ENCODE measurements at regions not wholly inside any gene's neighbourhood (a gene's known extent, or its start where the extent isn't known, plus 50 kb on each side); places are given as distances from the start of the nearest gene placed in this dataset.
A peak's percentile ranks its signal among the peaks of the same experiment; 100 is the strongest.

- no TSS peak for BruUV-seq (replicated peaks)
- Mint-ChIP-seq H3K9me3 (ENCODE audit: unreplicated experiment) (peaks cover 15% of the 10 kb centered on the region), H3K27me3 (ENCODE audit: insufficient read depth, unreplicated experiment) (no peaks in the 10 kb centered on the region)
These were observed 566.2 kb downstream of the MID1IP1 start for GRCh38 chrX:39367416-39367815.

GRCh38 chrX:39372115-39372514 lies 570.9 kb downstream of the MID1IP1 start:
- Mint-ChIP-seq H3K27me3 (ENCODE audit: insufficient read depth, unreplicated experiment) (no peaks in the 10 kb centered on the region), H3K4me1 (ENCODE audit: low read depth, unreplicated experiment) (no peaks in the 10 kb centered on the region), H3K27ac (ENCODE audit: unreplicated experiment) (no peak overlapping the region), H3K4me3 (ENCODE audit: unreplicated experiment) (no peak overlapping the region), H3K36me3 (ENCODE audit: insufficient read depth, unreplicated experiment) (no peaks in the 10 kb centered on the region), H3K9me3 (ENCODE audit: unreplicated experiment) (no peaks in the 10 kb centered on the region)
- H3K36me3 ChIP-seq (ENCODE audit: control insufficient read depth, insufficient read depth, low read length), result no peaks in the 10 kb centered on the region
- DNase-seq, result no peak
- H3K9me3 ChIP-seq, result no peaks in the 10 kb centered on the region
- BruUV-seq (replicated peaks), result no TSS peak
- TF ChIP-seq CTCF (IDR thresholded peaks at IDR 0.05; ENCODE audit: insufficient read depth in 1 of 2, low read depth in 1 of 2, low read length in 1 of 2, severe bottlenecking in 1 of 2, unreplicated experiment in 1 of 2), result no peak
- ChIA-PET POLR2A (no interaction called here), CTCF (no interaction called here)
- no peaks in the 10 kb centered on the region for H3K27me3 ChIP-seq (replicated peaks; ENCODE audit: control insufficient read depth, insufficient read depth, low read length)
- intact Hi-C loops (cut with micrococcal nuclease; ENCODE audit: unreplicated experiment), result no loop called here
- H3K4me1 ChIP-seq, result no peaks in the 10 kb centered on the region
- no peak overlapping the region for H3K4me3 ChIP-seq (ENCODE audit: low read depth, low read length)

More at GRCh38 chrX:39367416-39367815, 566.2 kb downstream of the MID1IP1 start:
- intact Hi-C loops (cut with micrococcal nuclease; ENCODE audit: unreplicated experiment), result no loop called here
- Histone ChIP-seq H3K27me3 (replicated peaks; ENCODE audit: control insufficient read depth, insufficient read depth, low read length) (no peaks in the 10 kb centered on the region), H3K4me3 (ENCODE audit: low read depth, low read length) (no peak overlapping the region), H3K4me1 (no peaks in the 10 kb centered on the region), H3K36me3 (ENCODE audit: control insufficient read depth, insufficient read depth, low read length) (no peaks in the 10 kb centered on the region), H3K9me3 (no peaks in the 10 kb centered on the region)
- Mint-ChIP-seq H3K4me3 (ENCODE audit: unreplicated experiment) (no peak overlapping the region), H3K4me1 (ENCODE audit: low read depth, unreplicated experiment) (peaks cover 6% of the 10 kb centered on the region), H3K27ac (ENCODE audit: unreplicated experiment) (no peak overlapping the region), H3K36me3 (ENCODE audit: insufficient read depth, unreplicated experiment) (peaks cover 5% of the 10 kb centered on the region)
- no peak for TF ChIP-seq CTCF (IDR thresholded peaks at IDR 0.05; ENCODE audit: insufficient read depth in 1 of 2, low read depth in 1 of 2, low read length in 1 of 2, severe bottlenecking in 1 of 2, unreplicated experiment in 1 of 2)
- CTCF ChIA-PET, result no interaction called here
- DNase-seq, result peak; percentile 1 to 41
- POLR2A ChIA-PET, result no interaction called here

DNA sequence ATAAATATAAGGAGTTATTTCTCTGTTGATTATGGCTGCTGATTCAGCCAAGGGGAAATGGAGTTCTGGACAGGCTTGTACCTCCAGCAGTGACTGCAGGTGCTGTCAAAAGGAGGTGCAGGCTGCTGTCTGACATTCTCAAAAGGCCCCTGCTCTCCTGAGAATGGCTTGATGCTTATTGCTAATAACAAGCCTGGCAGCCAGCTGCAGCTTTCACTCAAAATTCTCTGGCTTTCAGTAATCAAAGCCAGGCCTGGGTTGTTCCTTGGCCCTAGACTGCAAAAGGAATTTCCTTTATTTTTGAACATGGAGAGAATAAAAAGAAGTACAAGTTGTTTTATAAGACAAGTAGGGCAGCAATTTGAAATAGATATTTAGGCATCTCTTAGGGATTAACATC lies 575.9 kb downstream of the MID1IP1 start:
- Histone ChIP-seq H3K36me3 (ENCODE audit: control insufficient read depth, insufficient read depth, low read length) (no peaks in the 10 kb centered on the region), H3K4me3 (ENCODE audit: low read depth, low read length) (no peak overlapping the region), H3K4me1 (no peaks in the 10 kb centered on the region), H3K9me3 (no peaks in the 10 kb centered on the region), H3K27me3 (replicated peaks; ENCODE audit: control insufficient read depth, insufficient read depth, low read length) (no peaks in the 10 kb centered on the region)
- Mint-ChIP-seq H3K27me3 (ENCODE audit: insufficient read depth, unreplicated experiment) (peaks cover 3% of the 10 kb centered on the region), H3K4me1 (ENCODE audit: low read depth, unreplicated experiment) (no peaks in the 10 kb centered on the region), H3K36me3 (ENCODE audit: insufficient read depth, unreplicated experiment) (no peaks in the 10 kb centered on the region), H3K4me3 (ENCODE audit: unreplicated experiment) (no peak overlapping the region), H3K27ac (ENCODE audit: unreplicated experiment) (no peak overlapping the region), H3K9me3 (ENCODE audit: unreplicated experiment) (no peaks in the 10 kb centered on the region)
- no peak for DNase-seq
- no TSS peak for BruUV-seq (replicated peaks)
- POLR2A ChIA-PET, result no interaction called here
- CTCF ChIA-PET, result no interaction called here
- intact Hi-C loops (cut with micrococcal nuclease; ENCODE audit: unreplicated experiment), result no loop called here
- no peak for TF ChIP-seq CTCF (IDR thresholded peaks at IDR 0.05; ENCODE audit: insufficient read depth in 1 of 2, low read depth in 1 of 2, low read length in 1 of 2, severe bottlenecking in 1 of 2, unreplicated experiment in 1 of 2)

Data from Caco-2 (cell line).